H1 (cell line): ENCODE measurements at regions not wholly inside any gene's neighbourhood (a gene's known extent, or its start where the extent isn't known, plus 50 kb on each side); places are given as distances from the start of the nearest gene placed in this dataset.

Experiments
- CTCF ChIA-PET: fragments of 300-600 bp; sonication (Branson Sonifier 250); formaldehyde crosslinking; loops from one replicate; lab custom pipeline; 2021; ENCODE audit not compliant: partially characterized antibody; lab: Charles Lee
- POLR2A ChIA-PET: fragments of 300-600 bp; sonication (Branson Sonifier 250); formaldehyde crosslinking; loops from one replicate; lab custom pipeline; 2021; ENCODE audit warnings: inconsistent platforms; ENCODE audit not compliant: partially characterized antibody; lab: Charles Lee
- DNase-seq, 2 experiments: peaks; one replicate each; pipeline versions ENCODE4 v3.0.0 to v3.0.0-alpha.2; 2010 to 2022; ENCODE audit warnings: low spot score in 2 of 2, low read depth in 1 of 2, mixed read lengths in 1 of 2
- FAIRE-seq: peaks from 2 replicates; lab custom pipeline; 2011; peaks lifted over from hg19 to GRCh38; lab: Jason Lieb, UNC
- H2AFZ ChIP-seq: 2 replicates; pipeline ENCODE4 v1.8.1; 2012; ENCODE audit warnings: low read length, inconsistent platforms
- H2AK5ac ChIP-seq: 2 replicates; pipeline ENCODE4 v1.6.1; 2013; ENCODE audit warnings: low read depth, low read length
- H2BK120ac ChIP-seq: replicated peaks from 2 replicates; pipeline ENCODE3; 2013; ENCODE audit warnings: low read depth, low read length, inconsistent platforms
- H2BK12ac ChIP-seq: 2 replicates; pipeline ENCODE4 v1.6.1; 2013; ENCODE audit warnings: low read depth, low read length
- H2BK15ac ChIP-seq: 2 replicates; pipeline ENCODE4 v1.6.1; 2013; ENCODE audit warnings: low read length
- H2BK20ac ChIP-seq: 2 replicates; pipeline ENCODE4 v1.6.1; 2013; ENCODE audit warnings: low read length
- H2BK5ac ChIP-seq: 2 replicates; pipeline ENCODE4 v1.6.1; 2013; ENCODE audit warnings: low read depth, low read length
- H3K14ac ChIP-seq: 2 replicates; pipeline ENCODE4 v1.6.1; 2013; ENCODE audit warnings: inconsistent platforms; ENCODE audit not compliant: insufficient read length
- H3K18ac ChIP-seq: 2 replicates; pipeline ENCODE4 v1.6.1; 2013; ENCODE audit warnings: low read length; ENCODE audit errors: extremely low read depth
- H3K23ac ChIP-seq: 2 replicates; pipeline ENCODE4 v1.6.1; 2013; ENCODE audit warnings: inconsistent platforms; ENCODE audit not compliant: insufficient read length
- H3K23me2 ChIP-seq: 2 replicates; pipeline ENCODE4 v1.6.1; 2013; ENCODE audit warnings: low read depth, low read length
- H3K27ac ChIP-seq: 2 replicates; pipeline ENCODE4 v1.6.1; 2011; ENCODE audit warnings: low read depth, low read length, inconsistent platforms
- H3K27me3 ChIP-seq, 4 experiments: replicated peaks in 1 of 4; 1 replicate in 1 of 4; 2 replicates in 3 of 4; pipeline versions ENCODE4 v1.6.1 to v1.8.1; 2011 to 2013; ENCODE audit warnings: low read length in 3 of 4, mild to moderate bottlenecking in 3 of 4, inconsistent platforms in 2 of 4, mixed read lengths in 2 of 4, moderate library complexity in 1 of 4; ENCODE audit not compliant: control insufficient read depth in 3 of 4, insufficient read depth in 3 of 4; ENCODE audit errors: extremely low read depth in 1 of 4
- H3K36me3 ChIP-seq, 4 experiments: 2 replicates each; pipeline versions ENCODE4 v1.6.1 to v1.8.1; 2011 to 2013; ENCODE audit warnings: mild to moderate bottlenecking in 4 of 4, low read length in 3 of 4, moderate library complexity in 2 of 4, control low read depth in 1 of 4, inconsistent platforms in 1 of 4; ENCODE audit not compliant: insufficient read depth in 4 of 4, control insufficient read depth in 2 of 4
- H3K4ac ChIP-seq: replicated peaks from 2 replicates; pipeline ENCODE3; 2013; ENCODE audit warnings: low read length, low read depth, mixed read lengths, inconsistent platforms; ENCODE audit not compliant: insufficient read length
- H3K4me1 ChIP-seq, 4 experiments: replicated peaks in 1 of 4; 1 replicate in 1 of 4; 2 replicates in 3 of 4; pipeline versions ENCODE4 v1.6.1 to v1.8.1; 2011 to 2013; ENCODE audit warnings: low read length in 3 of 4, inconsistent platforms in 2 of 4, mixed read lengths in 1 of 4; ENCODE audit not compliant: insufficient read depth in 4 of 4, control insufficient read depth in 3 of 4
- H3K4me2 ChIP-seq, 2 experiments: 2 replicates each; pipeline versions ENCODE4 v1.6.1 to v1.8.1; 2011 to 2013; ENCODE audit warnings: low read depth in 2 of 2, low read length in 2 of 2, control low read depth in 1 of 2, inconsistent platforms in 1 of 2, mild to moderate bottlenecking in 1 of 2; ENCODE audit not compliant: insufficient read depth in 1 of 2
- H3K4me3 ChIP-seq, 4 experiments: fragments of 200-600, 300-600 bp in 1 of 4; sonication (generic), shearing (Covaris generic), sonication (Bioruptor Twin) in 1 of 4; 2 replicates each; pipeline versions ENCODE4 v1.5.1 to v1.8.1; 2011 to 2016; ENCODE audit warnings: low read length in 4 of 4, low read depth in 3 of 4, control low read depth in 2 of 4, inconsistent platforms in 2 of 4, mild to moderate bottlenecking in 2 of 4, mixed read lengths in 1 of 4, moderate library complexity in 1 of 4; ENCODE audit not compliant: insufficient read depth in 2 of 4; ENCODE audit errors: extremely low read depth in 1 of 4
- H3K56ac ChIP-seq: replicated peaks from 2 replicates; pipeline ENCODE3; 2013; ENCODE audit warnings: low read depth, mild to moderate bottlenecking, mixed read lengths, low read length, inconsistent platforms; ENCODE audit not compliant: insufficient read length
- H3K79me1 ChIP-seq: 2 replicates; pipeline ENCODE4 v1.6.1; 2013; ENCODE audit warnings: low read depth, low read length, control low read depth
- H3K79me2 ChIP-seq, 2 experiments: 2 replicates each; pipeline versions ENCODE4 v1.6.1 to v1.8.1; 2012 to 2013; ENCODE audit warnings: low read length in 2 of 2, mild to moderate bottlenecking in 2 of 2, inconsistent platforms in 1 of 2; ENCODE audit not compliant: insufficient read depth in 2 of 2, control insufficient read depth in 1 of 2
- H3K9ac ChIP-seq, 4 experiments: replicated peaks in 1 of 4; 1 replicate in 1 of 4; 2 replicates in 3 of 4; pipeline versions ENCODE4 v1.6.1 to v1.8.1; 2011 to 2013; ENCODE audit warnings: low read depth in 3 of 4, low read length in 3 of 4, control low read depth in 2 of 4, mild to moderate bottlenecking in 2 of 4, moderate library complexity in 2 of 4, inconsistent platforms in 1 of 4; ENCODE audit errors: extremely low read depth in 1 of 4
- H3K9me3 ChIP-seq, 2 experiments: 2 replicates each; pipeline versions ENCODE4 v1.6.1 to v1.8.1; 2012 to 2013; ENCODE audit warnings: mild to moderate bottlenecking in 2 of 2, moderate library complexity in 2 of 2, control low read depth in 1 of 2, inconsistent platforms in 1 of 2, low read depth in 1 of 2, low read length in 1 of 2, mixed read lengths in 1 of 2; ENCODE audit not compliant: insufficient read depth in 2 of 2
- H4K20me1 ChIP-seq, 2 experiments: replicated peaks in 1 of 2; 2 replicates each; pipeline versions ENCODE3 to v1.8.1; 2011 to 2013; ENCODE audit warnings: inconsistent platforms in 2 of 2, low read length in 2 of 2, mild to moderate bottlenecking in 1 of 2; ENCODE audit not compliant: insufficient read depth in 2 of 2, control insufficient read depth in 1 of 2
- H4K5ac ChIP-seq: 2 replicates; pipeline ENCODE4 v1.6.1; 2013; ENCODE audit warnings: low read length, low read depth, mixed read lengths, inconsistent platforms; ENCODE audit not compliant: insufficient read length
- H4K8ac ChIP-seq: 2 replicates; pipeline ENCODE4 v1.8.0; 2013; ENCODE audit warnings: mild to moderate bottlenecking, moderate library complexity, low read length, inconsistent platforms; ENCODE audit not compliant: insufficient read depth; ENCODE audit errors: extremely low read depth
- H4K91ac ChIP-seq: replicated peaks from 2 replicates; pipeline ENCODE3; 2013; ENCODE audit warnings: low read length, mixed read lengths, inconsistent platforms; ENCODE audit not compliant: insufficient read length
- BRCA1 ChIP-seq: IDR thresholded peaks from 2 replicates; pipeline ENCODE4 v1.6.1; 2012; ENCODE audit warnings: low read depth, low read length, improper control_type of control experiment
- CBX5 ChIP-seq: fragments of 300-800, 300-1000 bp; sonication (generic); IDR thresholded peaks from 2 replicates; pipeline ENCODE4 v1.7.1; 2016; ENCODE audit warnings: antibody characterized with exemption, low read length, low read depth
- CHD1 ChIP-seq: IDR thresholded peaks from 2 replicates; pipeline ENCODE4 v1.6.1; 2012; ENCODE audit warnings: low read depth, low read length, improper control_type of control experiment
- CHD2 ChIP-seq: IDR thresholded peaks from 2 replicates; pipeline ENCODE4 v1.6.1; 2012; ENCODE audit warnings: low read length, improper control_type of control experiment
- FOSL1 ChIP-seq: IDR thresholded peaks from 2 replicates; pipeline ENCODE4 v1.6.1; 2011; ENCODE audit warnings: mild to moderate bottlenecking, low read depth, low read length, moderate library complexity; ENCODE audit not compliant: insufficient read depth
- POLR2A ChIP-seq, 2 experiments: IDR thresholded peaks; 1 replicate in 1 of 2; 2 replicates in 1 of 2; pipeline ENCODE4 v1.6.1; 2011; ENCODE audit warnings: low read depth in 2 of 2, low read length in 2 of 2, mild to moderate bottlenecking in 2 of 2; ENCODE audit errors: control extremely low read depth in 1 of 2
- POLR2AphosphoS5 ChIP-seq: IDR thresholded peaks from 2 replicates; pipeline ENCODE4 v1.6.1; 2011; ENCODE audit warnings: low read depth, low read length
- TBP ChIP-seq: IDR thresholded peaks from 2 replicates; pipeline ENCODE4 v1.6.1; 2011; ENCODE audit warnings: low read depth, low read length, improper control_type of control experiment
- TEAD4 ChIP-seq: IDR thresholded peaks from 2 replicates; pipeline ENCODE4 v1.6.1; 2012; ENCODE audit warnings: low read depth, low read length, inconsistent platforms, mixed read lengths
- WGBS, 2 experiments: shearing (Covaris generic) in 1 of 2; methylation state at CpG; one replicate each; pipeline versions ENCODE4 v1.1.6 to v1.1.7; 2013 to 2015; ENCODE audit warnings: low lambda C conversion rate in 2 of 2, mixed read lengths in 2 of 2, inconsistent platforms in 1 of 2, low coverage in 1 of 2, missing lambda C conversion rate in 1 of 2; ENCODE audit not compliant: insufficient replicate concordance in 2 of 2, insufficient coverage in 1 of 2, insufficient read length in 1 of 2; ENCODE audit errors: extremely low coverage in 1 of 2, missing lambda C conversion rate in 1 of 2; 5-methylcytosine and 5-hydroxymethylcytosine counted together

DNA sequence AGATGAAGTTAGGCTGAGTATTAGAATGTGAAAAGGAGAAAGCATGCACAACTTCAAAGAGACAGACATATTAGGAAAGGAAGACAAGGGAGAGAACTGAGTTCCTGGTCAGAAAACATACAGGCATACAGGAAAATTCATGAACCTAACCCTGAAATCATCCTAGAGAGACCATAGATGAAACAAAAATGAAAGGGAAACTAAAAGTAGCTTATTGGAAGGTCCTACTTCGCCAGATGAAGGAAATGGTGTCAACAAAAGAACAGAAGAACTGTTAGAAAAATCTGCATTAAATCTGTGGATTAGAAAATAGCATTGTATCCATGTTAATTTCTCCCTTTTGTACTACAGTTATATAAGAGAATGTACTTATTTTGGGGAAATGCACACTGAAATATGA, 169.0 kb upstream of the UFM1 start:
- Histone ChIP-seq H4K20me1 (no peaks in the 10 kb centered on the region), H2BK20ac (no peak overlapping the region), H3K9me3 (no peaks in the 10 kb centered on the region), H2AFZ (no peak overlapping the region), H3K4ac (no peak overlapping the region), H3K4me1 (no peaks in the 10 kb centered on the region), H3K9ac (no peak overlapping the region), H3K4me2 (no peak overlapping the region), H3K18ac (no peak overlapping the region), H3K23ac (no peak overlapping the region), H2BK15ac (no peak overlapping the region), H3K27me3 (no peaks in the 10 kb centered on the region), H3K79me1 (no peaks in the 10 kb centered on the region), H3K4me3 (no peak overlapping the region), H2BK120ac (no peak overlapping the region), H3K23me2 (no peaks in the 10 kb centered on the region), H4K91ac (no peak overlapping the region), H4K8ac (no peak overlapping the region), H2AK5ac (no peak overlapping the region), H2BK12ac (no peak overlapping the region), H3K14ac (no peak overlapping the region), H2BK5ac (no peak overlapping the region), H3K36me3 (no peaks in the 10 kb centered on the region; a peak in 1 of 8 replicates), H4K5ac (no peak overlapping the region), H3K79me2 (no peaks in the 10 kb centered on the region), H3K27ac (no peak overlapping the region), H3K56ac (no peak overlapping the region)
- TF ChIP-seq BRCA1 (no peak), POLR2A (IDR thresholded peaks at IDR 0.05; ENCODE audit: control extremely low read depth in 1 of 2, low read depth in 2 of 2, low read length in 2 of 2) (no peak), CBX5 (no peak), FOSL1 (no peak), CHD1 (no peak), CHD2 (no peak), TEAD4 (no peak), TBP (no peak), POLR2AphosphoS5 (no peak)
- WGBS, 2 experiments, result 83% methylated on average over 1 of the region's 1 CpG; no CpG with 5 or more reads in 1 of the 2 experiments
- FAIRE-seq (no peak), DNase-seq (no peak)
- POLR2A ChIA-PET, result no interaction called here
- CTCF ChIA-PET, result no interaction called here
